ENCODE measurements at regions not wholly inside any gene's neighbourhood (a gene's known extent, or its start where the extent isn't known, plus 50 kb on each side); places are given as distances from the start of the nearest gene placed in this dataset.

GRCh38 chr2:199144036-199144435, 313.7 kb downstream of the SATB2 start:
- no peak for DNase-seq (ENCODE audit: low spot score in 2 of 2)
- H3K4me3 ChIP-seq (ENCODE audit: low read depth, poor library complexity, severe bottlenecking) = no peak overlapping the region
- intact Hi-C loops (cut with DNase I; ENCODE audit: low total_unique reads) = no loop called here
- 83 to 92% methylated on average over 1 of the region's 1 CpG for WGBS, 2 donors
- TF ChIP-seq POLR2A (IDR thresholded peaks at IDR 0.05) = no peak
- TF ChIP-seq, protein P1, sequence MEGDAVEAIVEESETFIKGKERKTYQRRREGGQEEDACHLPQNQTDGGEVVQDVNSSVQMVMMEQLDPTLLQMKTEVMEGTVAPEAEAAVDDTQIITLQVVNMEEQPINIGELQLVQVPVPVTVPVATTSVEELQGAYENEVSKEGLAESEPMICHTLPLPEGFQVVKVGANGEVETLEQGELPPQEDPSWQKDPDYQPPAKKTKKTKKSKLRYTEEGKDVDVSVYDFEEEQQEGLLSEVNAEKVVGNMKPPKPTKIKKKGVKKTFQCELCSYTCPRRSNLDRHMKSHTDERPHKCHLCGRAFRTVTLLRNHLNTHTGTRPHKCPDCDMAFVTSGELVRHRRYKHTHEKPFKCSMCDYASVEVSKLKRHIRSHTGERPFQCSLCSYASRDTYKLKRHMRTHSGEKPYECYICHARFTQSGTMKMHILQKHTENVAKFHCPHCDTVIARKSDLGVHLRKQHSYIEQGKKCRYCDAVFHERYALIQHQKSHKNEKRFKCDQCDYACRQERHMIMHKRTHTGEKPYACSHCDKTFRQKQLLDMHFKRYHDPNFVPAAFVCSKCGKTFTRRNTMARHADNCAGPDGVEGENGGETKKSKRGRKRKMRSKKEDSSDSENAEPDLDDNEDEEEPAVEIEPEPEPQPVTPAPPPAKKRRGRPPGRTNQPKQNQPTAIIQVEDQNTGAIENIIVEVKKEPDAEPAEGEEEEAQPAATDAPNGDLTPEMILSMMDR (IDR thresholded peaks at IDR 0.05) = no peak

DNA sequence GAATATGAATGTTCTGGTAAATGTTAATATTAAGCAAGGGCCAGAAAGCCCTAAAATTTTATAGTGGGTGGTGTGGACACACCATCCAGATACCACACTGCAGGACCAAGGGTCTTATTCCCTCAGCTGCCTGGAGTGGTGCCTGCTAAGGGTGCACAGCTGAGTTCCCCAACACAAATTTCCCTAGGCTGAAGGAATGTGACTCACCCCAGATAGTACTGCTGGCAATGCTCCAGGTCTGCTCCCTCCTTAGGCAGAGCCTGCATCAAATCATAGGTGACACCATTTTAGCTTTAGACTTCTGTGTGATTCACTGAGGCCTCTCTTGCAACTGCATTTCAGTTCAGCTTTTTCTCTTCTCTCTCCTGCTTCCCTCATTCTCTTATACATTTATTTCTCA, 321.1 kb downstream of the SATB2 start:
- H3K4me3 ChIP-seq (ENCODE audit: low read depth, poor library complexity, severe bottlenecking) = no peak overlapping the region
- TF ChIP-seq, protein P1 (IDR thresholded peaks at IDR 0.05) = no peak
- TF ChIP-seq POLR2A (IDR thresholded peaks at IDR 0.05) = no peak
- DNase-seq (ENCODE audit: low spot score in 2 of 2) = no peak
- intact Hi-C loops (cut with DNase I; ENCODE audit: low total_unique reads) = no loop called here

DNA sequence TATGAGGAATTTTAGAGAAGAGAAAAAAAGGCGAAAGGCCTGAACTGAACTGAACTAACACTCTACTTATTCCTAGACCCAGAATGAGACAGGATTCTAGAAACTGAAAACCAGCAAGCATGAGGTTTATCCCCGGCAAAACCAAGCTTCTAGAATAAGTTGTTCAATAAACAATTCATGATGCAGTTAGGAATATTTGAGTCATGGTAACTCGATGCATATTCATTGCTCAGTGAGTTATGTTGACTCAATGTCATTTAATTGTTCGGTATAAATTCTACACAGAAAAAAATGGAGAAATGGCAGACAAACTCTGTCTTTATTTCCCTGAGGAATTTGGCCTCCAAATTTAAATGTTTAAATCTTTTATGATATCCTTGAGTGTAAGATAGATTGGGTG, 321.5 kb downstream of the SATB2 start:
- DNase-seq (ENCODE audit: low spot score in 2 of 2) = no peak
- H3K4me3 ChIP-seq (ENCODE audit: low read depth, poor library complexity, severe bottlenecking) = no peak overlapping the region
- intact Hi-C loops (cut with DNase I; ENCODE audit: low total_unique reads) = no loop called here
- TF ChIP-seq, protein P1 (IDR thresholded peaks at IDR 0.05) = no peak
- TF ChIP-seq POLR2A (IDR thresholded peaks at IDR 0.05) = no peak
- WGBS, 2 donors = 89 to 91% methylated on average over 4 of the region's 4 CpGs

DNA sequence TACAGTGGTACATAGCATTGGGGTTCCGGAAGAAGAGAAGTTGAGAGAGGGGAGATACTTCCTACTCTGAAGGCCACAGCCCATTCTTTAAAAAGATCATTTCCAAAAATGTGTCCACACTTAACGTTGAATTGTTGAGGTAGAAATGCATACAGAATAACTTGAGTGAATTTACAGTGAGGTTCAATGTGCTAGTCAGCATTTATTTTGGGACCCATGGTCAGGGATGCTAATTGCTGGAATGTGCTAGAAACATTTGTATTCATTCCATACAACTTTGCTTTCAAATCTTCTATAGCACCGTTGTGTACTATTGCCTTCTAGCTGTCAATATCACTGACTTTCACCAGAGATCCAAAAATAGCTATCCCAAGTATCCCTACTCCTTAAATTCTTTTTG, 325.9 kb downstream of the SATB2 start:
- WGBS, 2 donors = 50 to 54% methylated on average over 3 of the region's 3 CpGs
- intact Hi-C loops (cut with DNase I; ENCODE audit: low total_unique reads) = no loop called here
- DNase-seq (ENCODE audit: low spot score in 2 of 2) = no peak
- H3K4me3 ChIP-seq (ENCODE audit: low read depth, poor library complexity, severe bottlenecking) = no peak overlapping the region
- TF ChIP-seq, protein P1 (IDR thresholded peaks at IDR 0.05) = no peak
- TF ChIP-seq POLR2A (IDR thresholded peaks at IDR 0.05) = no peak

DNA sequence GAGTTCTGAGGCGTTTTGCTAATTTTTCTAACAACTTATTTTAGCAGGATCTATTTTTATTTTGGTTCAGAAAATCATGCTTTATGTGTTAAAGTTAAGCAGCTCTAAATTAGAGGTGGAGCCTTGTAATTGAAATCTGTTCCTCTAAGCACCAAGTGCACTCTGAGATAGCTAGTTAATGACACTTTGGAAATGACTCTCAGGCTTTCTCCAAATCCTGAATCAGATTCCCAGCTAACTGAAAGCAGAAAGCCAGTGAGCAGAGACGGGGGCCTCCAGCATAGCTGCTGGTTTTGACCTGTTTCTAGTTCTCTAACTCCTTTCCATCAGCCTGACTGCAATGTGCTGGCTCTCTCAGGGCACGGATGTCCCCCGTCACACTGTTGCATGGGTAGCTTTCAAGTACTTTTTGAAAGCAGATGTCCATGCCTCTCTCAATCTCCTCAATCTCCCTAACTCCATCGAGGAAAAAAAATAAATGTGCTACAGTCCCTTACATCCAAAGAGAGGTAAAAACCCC, 326.5 kb downstream of the SATB2 start:
- WGBS, 2 donors = 43 to 70% methylated on average over 5 of the region's 5 CpGs
- TF ChIP-seq, protein P1 (IDR thresholded peaks at IDR 0.05) = no peak
- TF ChIP-seq POLR2A (IDR thresholded peaks at IDR 0.05) = no peak
- DNase-seq (ENCODE audit: low spot score in 2 of 2) = no peak
- intact Hi-C loops (cut with DNase I; ENCODE audit: low total_unique reads) = no loop called here
- no peak overlapping the region for H3K4me3 ChIP-seq (ENCODE audit: low read depth, poor library complexity, severe bottlenecking)

DNA sequence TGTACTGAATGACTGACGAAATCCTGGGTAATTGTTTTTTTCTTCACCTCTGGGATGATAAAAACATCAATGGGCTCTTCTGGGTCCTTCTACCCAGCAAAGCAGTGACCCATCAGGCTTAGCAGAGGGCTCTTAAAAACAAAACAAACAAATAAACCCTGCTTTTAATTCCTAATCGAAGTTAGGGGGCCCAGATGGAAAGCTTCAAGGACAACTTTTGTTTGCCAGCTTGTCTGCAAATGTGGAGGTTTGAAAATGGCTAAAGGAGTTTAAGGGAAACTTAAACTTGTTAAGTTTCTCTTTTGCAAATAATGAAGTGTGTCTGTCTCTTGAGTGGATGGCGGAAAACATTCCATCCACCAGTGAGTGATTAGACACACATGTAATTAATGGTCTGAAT, 327.2 kb downstream of the SATB2 start:
- 36 to 44% methylated on average over 3 of the region's 3 CpGs for WGBS, 2 donors
- TF ChIP-seq POLR2A (IDR thresholded peaks at IDR 0.05) = no peak
- TF ChIP-seq, protein P1 (IDR thresholded peaks at IDR 0.05) = no peak
- DNase-seq (ENCODE audit: low spot score in 2 of 2) = no peak
- no peak overlapping the region for H3K4me3 ChIP-seq (ENCODE audit: low read depth, poor library complexity, severe bottlenecking)
- intact Hi-C loops (cut with DNase I; ENCODE audit: low total_unique reads) = no loop called here
